ENCODE measurements at regions not wholly inside any gene's neighbourhood (a gene's known extent, or its start where the extent isn't known, plus 50 kb on each side); places are given as distances from the start of the nearest gene placed in this dataset.
"Not testable (repeated sequence)": the region's sequence is repeated elsewhere in the genome, so short reads cannot be mapped to it uniquely, and the experiment has no call there.

- no peak for DNase-seq (ENCODE audit: low spot score)
- no peak overlapping the region for H3K27ac Mint-ChIP-seq
- no peak overlapping the region for H3K4me3 Mint-ChIP-seq
- no peaks in the 10 kb centered on the region for H3K4me1 Mint-ChIP-seq
- TF ChIP-seq, protein P1, sequence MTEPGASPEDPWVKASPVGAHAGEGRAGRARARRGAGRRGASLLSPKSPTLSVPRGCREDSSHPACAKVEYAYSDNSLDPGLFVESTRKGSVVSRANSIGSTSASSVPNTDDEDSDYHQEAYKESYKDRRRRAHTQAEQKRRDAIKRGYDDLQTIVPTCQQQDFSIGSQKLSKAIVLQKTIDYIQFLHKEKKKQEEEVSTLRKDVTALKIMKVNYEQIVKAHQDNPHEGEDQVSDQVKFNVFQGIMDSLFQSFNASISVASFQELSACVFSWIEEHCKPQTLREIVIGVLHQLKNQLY (CRISPR knock-in tag; IDR thresholded peaks at IDR 0.05), result no peak
- no peak for TF ChIP-seq ZNF532 (CRISPR knock-in tag; IDR thresholded peaks at IDR 0.05; ENCODE audit: borderline replicate concordance)
- TF ChIP-seq PRRX2 (CRISPR knock-in tag; IDR thresholded peaks at IDR 0.05), result no peak
- no peak for TF ChIP-seq GABPB1 (CRISPR knock-in tag; IDR thresholded peaks at IDR 0.05)
- no peak for TF ChIP-seq SP1 (CRISPR knock-in tag; conservative IDR thresholded peaks at IDR 0.05)
- no peak for TF ChIP-seq ZNF671 (CRISPR knock-in tag; IDR thresholded peaks at IDR 0.05)
- TF ChIP-seq TEAD1 (CRISPR knock-in tag; IDR thresholded peaks at IDR 0.05), result no peak
- TF ChIP-seq GTF2I (CRISPR knock-in tag; conservative IDR thresholded peaks at IDR 0.05), result no peak
- TF ChIP-seq, protein P2, sequence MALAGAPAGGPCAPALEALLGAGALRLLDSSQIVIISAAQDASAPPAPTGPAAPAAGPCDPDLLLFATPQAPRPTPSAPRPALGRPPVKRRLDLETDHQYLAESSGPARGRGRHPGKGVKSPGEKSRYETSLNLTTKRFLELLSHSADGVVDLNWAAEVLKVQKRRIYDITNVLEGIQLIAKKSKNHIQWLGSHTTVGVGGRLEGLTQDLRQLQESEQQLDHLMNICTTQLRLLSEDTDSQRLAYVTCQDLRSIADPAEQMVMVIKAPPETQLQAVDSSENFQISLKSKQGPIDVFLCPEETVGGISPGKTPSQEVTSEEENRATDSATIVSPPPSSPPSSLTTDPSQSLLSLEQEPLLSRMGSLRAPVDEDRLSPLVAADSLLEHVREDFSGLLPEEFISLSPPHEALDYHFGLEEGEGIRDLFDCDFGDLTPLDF (CRISPR knock-in tag; IDR thresholded peaks at IDR 0.05), result no peak
- TF ChIP-seq, protein P3, sequence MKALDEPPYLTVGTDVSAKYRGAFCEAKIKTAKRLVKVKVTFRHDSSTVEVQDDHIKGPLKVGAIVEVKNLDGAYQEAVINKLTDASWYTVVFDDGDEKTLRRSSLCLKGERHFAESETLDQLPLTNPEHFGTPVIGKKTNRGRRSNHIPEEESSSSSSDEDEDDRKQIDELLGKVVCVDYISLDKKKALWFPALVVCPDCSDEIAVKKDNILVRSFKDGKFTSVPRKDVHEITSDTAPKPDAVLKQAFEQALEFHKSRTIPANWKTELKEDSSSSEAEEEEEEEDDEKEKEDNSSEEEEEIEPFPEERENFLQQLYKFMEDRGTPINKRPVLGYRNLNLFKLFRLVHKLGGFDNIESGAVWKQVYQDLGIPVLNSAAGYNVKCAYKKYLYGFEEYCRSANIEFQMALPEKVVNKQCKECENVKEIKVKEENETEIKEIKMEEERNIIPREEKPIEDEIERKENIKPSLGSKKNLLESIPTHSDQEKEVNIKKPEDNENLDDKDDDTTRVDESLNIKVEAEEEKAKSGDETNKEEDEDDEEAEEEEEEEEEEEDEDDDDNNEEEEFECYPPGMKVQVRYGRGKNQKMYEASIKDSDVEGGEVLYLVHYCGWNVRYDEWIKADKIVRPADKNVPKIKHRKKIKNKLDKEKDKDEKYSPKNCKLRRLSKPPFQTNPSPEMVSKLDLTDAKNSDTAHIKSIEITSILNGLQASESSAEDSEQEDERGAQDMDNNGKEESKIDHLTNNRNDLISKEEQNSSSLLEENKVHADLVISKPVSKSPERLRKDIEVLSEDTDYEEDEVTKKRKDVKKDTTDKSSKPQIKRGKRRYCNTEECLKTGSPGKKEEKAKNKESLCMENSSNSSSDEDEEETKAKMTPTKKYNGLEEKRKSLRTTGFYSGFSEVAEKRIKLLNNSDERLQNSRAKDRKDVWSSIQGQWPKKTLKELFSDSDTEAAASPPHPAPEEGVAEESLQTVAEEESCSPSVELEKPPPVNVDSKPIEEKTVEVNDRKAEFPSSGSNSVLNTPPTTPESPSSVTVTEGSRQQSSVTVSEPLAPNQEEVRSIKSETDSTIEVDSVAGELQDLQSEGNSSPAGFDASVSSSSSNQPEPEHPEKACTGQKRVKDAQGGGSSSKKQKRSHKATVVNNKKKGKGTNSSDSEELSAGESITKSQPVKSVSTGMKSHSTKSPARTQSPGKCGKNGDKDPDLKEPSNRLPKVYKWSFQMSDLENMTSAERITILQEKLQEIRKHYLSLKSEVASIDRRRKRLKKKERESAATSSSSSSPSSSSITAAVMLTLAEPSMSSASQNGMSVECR (CRISPR knock-in tag; IDR thresholded peaks at IDR 0.05; ENCODE audit: borderline replicate concordance), result no peak
- no peak for TF ChIP-seq SMAD4 (CRISPR knock-in tag; IDR thresholded peaks at IDR 0.05)
- TF ChIP-seq NFYB (CRISPR knock-in tag; conservative IDR thresholded peaks at IDR 0.05; ENCODE audit: low read depth), result no peak
- TF ChIP-seq RORB (CRISPR knock-in tag; IDR thresholded peaks at IDR 0.05), result no peak
- TF ChIP-seq, protein P4, sequence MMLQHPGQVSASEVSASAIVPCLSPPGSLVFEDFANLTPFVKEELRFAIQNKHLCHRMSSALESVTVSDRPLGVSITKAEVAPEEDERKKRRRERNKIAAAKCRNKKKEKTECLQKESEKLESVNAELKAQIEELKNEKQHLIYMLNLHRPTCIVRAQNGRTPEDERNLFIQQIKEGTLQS (CRISPR knock-in tag; conservative IDR thresholded peaks at IDR 0.05), result no peak
- TF ChIP-seq, protein P5, sequence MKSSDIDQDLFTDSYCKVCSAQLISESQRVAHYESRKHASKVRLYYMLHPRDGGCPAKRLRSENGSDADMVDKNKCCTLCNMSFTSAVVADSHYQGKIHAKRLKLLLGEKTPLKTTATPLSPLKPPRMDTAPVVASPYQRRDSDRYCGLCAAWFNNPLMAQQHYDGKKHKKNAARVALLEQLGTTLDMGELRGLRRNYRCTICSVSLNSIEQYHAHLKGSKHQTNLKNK (CRISPR knock-in tag; IDR thresholded peaks at IDR 0.05), result no peak
- no peak for TF ChIP-seq TP53 (CRISPR knock-in tag; IDR thresholded peaks at IDR 0.05)
- TF ChIP-seq CREB1 (CRISPR knock-in tag; IDR thresholded peaks at IDR 0.05), result no peak
- TF ChIP-seq SMAD3 (CRISPR knock-in tag; IDR thresholded peaks at IDR 0.05; ENCODE audit: borderline replicate concordance), result no peak
- TF ChIP-seq ZNF232 (CRISPR knock-in tag; IDR thresholded peaks at IDR 0.05), result no peak
- no peak for TF ChIP-seq ZNF512 (CRISPR knock-in tag; IDR thresholded peaks at IDR 0.05; ENCODE audit: borderline replicate concordance)
- peaks cover 87% of the 10 kb centered on the region for H3K36me3 Mint-ChIP-seq
- ChIA-PET POLR2A (no interaction called here), CTCF (no interaction called here)
- peaks cover 87% of the 10 kb centered on the region for H3K9me3 Mint-ChIP-seq
- no peak for ATAC-seq
- peaks cover 5% of the 10 kb centered on the region; the same call in 1 of the 2 replicates for H3K27me3 Mint-ChIP-seq (ENCODE audit: low read depth)
Measured at GRCh38 chr12:126451809-126452208, 1386.6 kb downstream of the AACS start.

GRCh38 chr12:126452686-126453085, 1387.5 kb downstream of the AACS start:
- POLR2A ChIA-PET; ATAC-seq; DNase-seq (ENCODE audit: low spot score); H3K4me1 Mint-ChIP-seq; CTCF ChIA-PET; H3K27ac Mint-ChIP-seq; H3K27me3 Mint-ChIP-seq (ENCODE audit: low read depth); H3K4me3 Mint-ChIP-seq: not testable (repeated sequence)
- peaks cover 87% of the 10 kb centered on the region for H3K36me3 Mint-ChIP-seq
- H3K9me3 Mint-ChIP-seq, result peaks cover 87% of the 10 kb centered on the region
